Heart left ventricle (tissue), 16 donors: ENCODE measurements at regions not wholly inside any gene's neighbourhood (a gene's known extent, or its start where the extent isn't known, plus 50 kb on each side); places are given as distances from the start of the nearest gene placed in this dataset.

Experiments used
- ATAC-seq, 4 donors: fragments of 200-7000 bp; cut with Tn5 transposase; one replicate each; pipeline ENCODE4 v1.9.1; 2020 to 2022; ENCODE audit warnings: moderate library complexity in 4 of 4, mild to moderate bottlenecking in 3 of 4, moderate number of reproducible peaks in 1 of 4
- DNase-seq, 5 donors: peaks; one replicate each; pipeline ENCODE4 v3.0.0-alpha.2; 2020
- H3K27ac ChIP-seq, 12 donors: fragments of 200-600 bp; sonication (generic) in 4 of 12; one replicate each; pipeline versions ENCODE4 v1.5.0 to v1.8.0; 2016 to 2022; ENCODE audit warnings: mild to moderate bottlenecking in 2 of 12
- H3K27me3 ChIP-seq, 9 donors: fragments of 200-600 bp; sonication (generic) in 2 of 9; one replicate each; pipeline versions ENCODE4 v1.5.1 to v1.8.0; 2016 to 2022; ENCODE audit warnings: mild to moderate bottlenecking in 3 of 9
- H3K36me3 ChIP-seq, 9 donors: fragments of 200-600 bp; sonication (generic) in 2 of 9; one replicate each; pipeline versions ENCODE4 v1.5.0 to v1.8.0; 2018 to 2022; ENCODE audit warnings: mild to moderate bottlenecking in 2 of 9
- H3K4me1 ChIP-seq, 12 donors: fragments of 200-600 bp; sonication (generic) in 4 of 12; one replicate each; pipeline versions ENCODE4 v1.5.0 to v1.8.0; 2016 to 2022; ENCODE audit warnings: mild to moderate bottlenecking in 3 of 12
- H3K4me3 ChIP-seq, 12 donors: fragments of 200-600 bp; sonication (generic) in 4 of 12; one replicate each; pipeline versions ENCODE4 v1.5.0 to v1.8.0; 2017 to 2022; ENCODE audit warnings: mild to moderate bottlenecking in 9 of 12, moderate library complexity in 4 of 12
- H3K9me3 ChIP-seq, 12 donors: fragments of 200-600 bp; sonication (generic) in 4 of 12; one replicate each; pipeline versions ENCODE4 v1.5.0 to v1.8.0; 2016 to 2022; ENCODE audit warnings: mild to moderate bottlenecking in 1 of 12
- CTCF ChIP-seq, 12 donors: fragments of 200-600 bp; sonication (generic) in 4 of 12; IDR thresholded peaks; one replicate each; pipeline versions ENCODE4 v1.5.0 to v1.8.0; 2018 to 2022; ENCODE audit warnings: antibody characterized with exemption in 12 of 12, mild to moderate bottlenecking in 5 of 12
- POLR2A ChIP-seq, 2 donors: fragments of 450-650 bp; IDR thresholded peaks; one replicate each; pipeline ENCODE4 v1.6.1; 2017; ENCODE audit warnings: antibody characterized with exemption in 2 of 2, mild to moderate bottlenecking in 2 of 2, moderate library complexity in 2 of 2
- WGBS, 4 donors: extraction: QIAGEN DNeasy Blood & Tissue Kit in 2 of 4; methylation state at CpG; one replicate each; pipeline versions ENCODE4 v1.1.5 to v1.1.7; 2013 to 2018; 5-methylcytosine and 5-hydroxymethylcytosine counted together
- intact Hi-C, 10 donors: fragments of 100-400 bp; cut with DNase I; formaldehyde crosslinking; loops; one replicate each; pipeline versions ENCODE4 v1.11.1 to v1.14.2; 2022
- donor health status: ischemic (EF 13 %, LVEDD 7.1; RV severe dilation, severe dysfunction).
- donor health status: healthy with polysubstance abuse.
- donor health status: DM: no; HTN: yes; CAD: no.
- donor health status: DM: no; HTN: no; CAD: no.
- donor health status: ischemic (EF 25% LVEDD 6.9; RV normal size, moderate dysfunction).
- donor health status: ischemic (EF 25% LVEDD 5.7; RV mildly dilated, moderate dysfunction).
- donor health status: healthy.
- donor health status: DM: yes; HTN: yes; CAD: no.
- donor health status: ischemic (EF 35%, LVEDD 5.7; RV mildly dilated, moderate dysfunction).
- donor health status: nonischemic (EF 11% LVEDD 7.7; RV severe dilation, severe dysfunction).
- donor health status: DM: yes; HTN: yes; CAD: no.
- donor health status: PGD.
- donor health status: ischemic (EF 29% LVEDD 5.4; RV normal size, mild dysfunction).
- donor health status: nonischemic (EF 23%, LVEDD 6.1; RV moderate dilation, normal function).

GRCh38 chr4:15370296-15370695, 57.5 kb upstream of the C1QTNF7 start:
- no peak overlapping the region for H3K4me3 ChIP-seq
- intact Hi-C loops, result no loop called here
- H3K9me3 ChIP-seq, result no peaks in the 10 kb centered on the region
- no peak for ATAC-seq
- peaks cover 0 to 27% (median 2%) of the 10 kb centered on the region in 12 donors for H3K4me1 ChIP-seq
- H3K36me3 ChIP-seq, result no peaks in the 10 kb centered on the region
- TF ChIP-seq POLR2A (IDR thresholded peaks at IDR 0.05) (no peak), CTCF (IDR thresholded peaks at IDR 0.05) (no peak)
- no peaks in the 10 kb centered on the region for H3K27me3 ChIP-seq
- H3K27ac ChIP-seq, result peak overlapping the region in 1 of 12 donors; percentile 4
- no peak for DNase-seq

GRCh38 chr4:15373363-15373762, 54.5 kb upstream of the C1QTNF7 start:
- no peak for TF ChIP-seq CTCF (IDR thresholded peaks at IDR 0.05)
- TF ChIP-seq POLR2A (IDR thresholded peaks at IDR 0.05), result no peak
- no peak for DNase-seq
- intact Hi-C loops, result no loop called here
- WGBS, 4 donors, result 74 to 78% (median 75%) methylated on average over 3 of the region's 3 CpGs
- H3K4me1 ChIP-seq, result peaks cover 0 to 51% (median 13%) of the 10 kb centered on the region in 12 donors
- no peak overlapping the region for H3K4me3 ChIP-seq
- no peaks in the 10 kb centered on the region for H3K27me3 ChIP-seq
- no peaks in the 10 kb centered on the region for H3K9me3 ChIP-seq
- ATAC-seq, result peak in 2 of 4 donors; percentile 56 to 58
- no peaks in the 10 kb centered on the region for H3K36me3 ChIP-seq
- peak overlapping the region in 3 of 12 donors; percentile 55 to 77 (median 71) for H3K27ac ChIP-seq

GRCh38 chr4:15374656-15375055, 53.2 kb upstream of the C1QTNF7 start:
- H3K4me3 ChIP-seq, result peak overlapping the region in 11 of 12 donors; percentile 1 to 55 (median 36)
- H3K9me3 ChIP-seq, result no peaks in the 10 kb centered on the region
- WGBS, 4 donors, result 64 to 77% (median 75%) methylated on average over 8 of the region's 8 CpGs
- no peaks in the 10 kb centered on the region for H3K27me3 ChIP-seq
- no peak for DNase-seq
- H3K4me1 ChIP-seq, result peaks cover 0 to 52% (median 14%) of the 10 kb centered on the region in 12 donors
- peak in 2 of 4 donors; percentile 15 to 52 for ATAC-seq
- TF ChIP-seq POLR2A (IDR thresholded peaks at IDR 0.05) (no peak), CTCF (IDR thresholded peaks at IDR 0.05) (no peak)
- intact Hi-C loops, result loop anchor here in 1 of 10 donors (2.0 kb wide), 1 partner anchor 48 kb away; no protein-coding TSS in a partner anchor
- H3K36me3 ChIP-seq, result no peaks in the 10 kb centered on the region
- peak overlapping the region; percentile 19 to 80 (median 64) for H3K27ac ChIP-seq

- H3K4me1 ChIP-seq, result peaks cover 0 to 55% (median 14%) of the 10 kb centered on the region in 12 donors
- no peaks in the 10 kb centered on the region for H3K9me3 ChIP-seq
- DNase-seq (no peak), ATAC-seq (peak; percentile 43 to 72 (median 52))
- TF ChIP-seq CTCF (IDR thresholded peaks at IDR 0.05) (no peak), POLR2A (IDR thresholded peaks at IDR 0.05) (no peak)
- peak overlapping the region; percentile 19 to 80 (median 60) for H3K27ac ChIP-seq
- H3K27me3 ChIP-seq, result no peaks in the 10 kb centered on the region
- WGBS, 4 donors, result 31 to 52% (median 36%) methylated on average over 3 of the region's 3 CpGs
- intact Hi-C loops, result loop anchor here in 1 of 10 donors (2.0 kb wide), 1 partner anchor 49 kb away; no protein-coding TSS in a partner anchor
- H3K4me3 ChIP-seq, result peak overlapping the region in 6 of 12 donors; percentile 15 to 55 (median 46)
- H3K36me3 ChIP-seq, result no peaks in the 10 kb centered on the region
These were observed 52.2 kb upstream of the C1QTNF7 start for GRCh38 chr4:15375667-15376066.
